PC-9 (cell line): ENCODE measurements at regions not wholly inside any gene's neighbourhood (a gene's known extent, or its start where the extent isn't known, plus 50 kb on each side); places are given as distances from the start of the nearest gene placed in this dataset.

ENCODE experiments used
- EZH2 ChIP-seq: fragments of 200-600 bp; sonication (generic); IDR thresholded peaks from 2 replicates; pipeline ENCODE4 v1.8.0; 2017; ENCODE audit warnings: antibody characterized with exemption, low read depth
- TF ChIP-seq, protein P1 (sequence below): fragments of 200-600 bp; sonication (generic); conservative IDR thresholded peaks from 2 replicates; pipeline ENCODE4 v1.6.1; 2017; ENCODE audit warnings: mixed run types, antibody characterized with exemption, mild to moderate bottlenecking, moderate library complexity

DNA sequence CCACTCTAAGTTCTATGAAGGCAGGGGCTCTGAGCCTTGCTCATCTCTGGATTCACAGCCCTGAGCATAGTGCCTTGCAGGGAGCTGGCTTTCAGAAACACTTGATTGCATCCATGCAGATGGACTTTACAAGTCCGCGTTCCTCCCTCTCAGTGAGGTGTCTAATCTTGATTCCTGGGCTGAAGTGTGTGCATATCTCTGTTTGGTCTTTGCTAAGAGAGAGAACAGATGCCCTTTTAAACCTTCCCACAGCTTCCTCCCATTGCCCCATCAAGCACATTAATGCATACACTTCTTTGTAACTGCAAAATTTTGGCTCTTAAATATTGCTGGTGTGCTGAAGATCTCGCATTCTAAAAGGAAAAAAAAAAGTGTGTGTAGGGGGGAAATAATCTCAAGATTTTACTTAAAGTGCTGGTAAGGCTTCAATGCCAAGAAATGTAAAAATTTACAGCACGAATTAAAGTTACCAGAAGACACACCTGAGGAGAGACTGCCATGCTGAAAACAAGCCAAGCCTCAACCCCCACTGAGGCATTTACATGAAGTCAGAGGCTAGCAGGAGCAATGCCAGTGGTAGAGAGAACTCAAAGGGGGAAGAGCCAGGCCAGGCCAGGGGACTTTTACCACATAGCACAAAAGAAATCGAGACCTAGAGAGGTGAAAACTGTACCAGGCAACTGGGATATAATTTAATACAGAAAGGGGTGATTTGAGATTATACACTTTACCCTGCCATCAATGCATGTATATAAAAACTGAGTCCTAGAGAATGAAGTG is 492.1 kb downstream of the SOX6 start:
- TF ChIP-seq, protein P1, sequence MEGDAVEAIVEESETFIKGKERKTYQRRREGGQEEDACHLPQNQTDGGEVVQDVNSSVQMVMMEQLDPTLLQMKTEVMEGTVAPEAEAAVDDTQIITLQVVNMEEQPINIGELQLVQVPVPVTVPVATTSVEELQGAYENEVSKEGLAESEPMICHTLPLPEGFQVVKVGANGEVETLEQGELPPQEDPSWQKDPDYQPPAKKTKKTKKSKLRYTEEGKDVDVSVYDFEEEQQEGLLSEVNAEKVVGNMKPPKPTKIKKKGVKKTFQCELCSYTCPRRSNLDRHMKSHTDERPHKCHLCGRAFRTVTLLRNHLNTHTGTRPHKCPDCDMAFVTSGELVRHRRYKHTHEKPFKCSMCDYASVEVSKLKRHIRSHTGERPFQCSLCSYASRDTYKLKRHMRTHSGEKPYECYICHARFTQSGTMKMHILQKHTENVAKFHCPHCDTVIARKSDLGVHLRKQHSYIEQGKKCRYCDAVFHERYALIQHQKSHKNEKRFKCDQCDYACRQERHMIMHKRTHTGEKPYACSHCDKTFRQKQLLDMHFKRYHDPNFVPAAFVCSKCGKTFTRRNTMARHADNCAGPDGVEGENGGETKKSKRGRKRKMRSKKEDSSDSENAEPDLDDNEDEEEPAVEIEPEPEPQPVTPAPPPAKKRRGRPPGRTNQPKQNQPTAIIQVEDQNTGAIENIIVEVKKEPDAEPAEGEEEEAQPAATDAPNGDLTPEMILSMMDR: no peak
- TF ChIP-seq EZH2: no peak
